Liver (tissue), 8 donors: ENCODE measurements at regions not wholly inside any gene's neighbourhood (a gene's known extent, or its start where the extent isn't known, plus 50 kb on each side); places are given as distances from the start of the nearest gene placed in this dataset.
"Not testable (repeated sequence)": the region's sequence is repeated elsewhere in the genome, so short reads cannot be mapped to it uniquely, and the experiment has no call there.

Experiments
- DNase-seq: peaks from one replicate; pipeline ENCODE4 v3.0.0-alpha.2; 2017; ENCODE audit warnings: low spot score
- H3K27ac ChIP-seq, 2 donors: one replicate each; pipeline ENCODE4 v1.7.0; 2013; ENCODE audit warnings: inconsistent platforms in 2 of 2, low read length in 2 of 2, control low read depth in 1 of 2, low read depth in 1 of 2, mild to moderate bottlenecking in 1 of 2
- H3K27me3 ChIP-seq, 4 donors: one replicate each; pipeline versions ENCODE4 v1.6.1 to v1.7.0; 2013; ENCODE audit warnings: low read length in 3 of 4, inconsistent platforms in 1 of 4, mild to moderate bottlenecking in 1 of 4, moderate library complexity in 1 of 4; ENCODE audit not compliant: control insufficient read depth in 4 of 4, insufficient read depth in 4 of 4
- H3K36me3 ChIP-seq, 4 donors: one replicate each; pipeline versions ENCODE4 v1.6.1 to v1.7.0; 2013; ENCODE audit warnings: low read length in 3 of 4, mild to moderate bottlenecking in 3 of 4, low read depth in 1 of 4, moderate library complexity in 1 of 4; ENCODE audit not compliant: control insufficient read depth in 4 of 4, insufficient read depth in 3 of 4
- H3K4me1 ChIP-seq, 4 donors: one replicate each; pipeline versions ENCODE4 v1.6.1 to v1.7.0; 2013; ENCODE audit warnings: low read length in 3 of 4, mild to moderate bottlenecking in 3 of 4, moderate library complexity in 1 of 4; ENCODE audit not compliant: control insufficient read depth in 4 of 4, insufficient read depth in 4 of 4
- H3K4me3 ChIP-seq, 3 donors: one replicate each; pipeline versions ENCODE4 v1.6.1 to v1.7.0; 2013; ENCODE audit warnings: low read length in 3 of 3, control low read depth in 1 of 3, low read depth in 1 of 3, mild to moderate bottlenecking in 1 of 3
- H3K9ac ChIP-seq, 2 donors: one replicate each; pipeline ENCODE4 v1.7.0; 2013; ENCODE audit warnings: low read length in 2 of 2, mild to moderate bottlenecking in 2 of 2, moderate library complexity in 2 of 2, control low read depth in 1 of 2, low read depth in 1 of 2
- H3K9me3 ChIP-seq, 4 donors: one replicate each; pipeline versions ENCODE4 v1.6.1 to v1.7.0; 2013; ENCODE audit warnings: low read length in 3 of 4; ENCODE audit not compliant: control insufficient read depth in 4 of 4
- EGR1 ChIP-seq, 2 donors: IDR thresholded peaks; 2 replicates each; pipeline ENCODE4 v1.6.1; 2016 to 2018; ENCODE audit warnings: antibody characterized with exemption in 2 of 2, low read depth in 2 of 2
- FOXA1 ChIP-seq: IDR thresholded peaks from 2 replicates; pipeline ENCODE4 v1.6.1; 2016; ENCODE audit warnings: antibody characterized with exemption
- HNF4A ChIP-seq, 2 donors: conservative IDR thresholded peaks; 2 replicates each; pipeline ENCODE4 v1.6.1; 2016; ENCODE audit warnings: antibody characterized with exemption in 2 of 2, mild to moderate bottlenecking in 2 of 2
- HNF4G ChIP-seq: IDR thresholded peaks from 2 replicates; pipeline ENCODE4 v1.6.1; 2016; ENCODE audit warnings: antibody characterized with exemption
- RXRA ChIP-seq, 2 donors: IDR thresholded peaks; 2 replicates each; pipeline ENCODE4 v1.6.1; 2017 to 2018; ENCODE audit warnings: antibody characterized with exemption in 2 of 2, mild to moderate bottlenecking in 1 of 2
- SP1 ChIP-seq: IDR thresholded peaks from 2 replicates; pipeline ENCODE4 v1.6.1; 2018; ENCODE audit warnings: antibody characterized with exemption, mild to moderate bottlenecking
- TAF1 ChIP-seq: conservative IDR thresholded peaks from 2 replicates; pipeline ENCODE4 v1.6.1; 2016; ENCODE audit warnings: antibody characterized with exemption, mild to moderate bottlenecking
- YY1 ChIP-seq: IDR thresholded peaks from 2 replicates; pipeline ENCODE4 v1.6.1; 2016; ENCODE audit warnings: antibody characterized with exemption, mild to moderate bottlenecking
- WGBS: extraction: QIAGEN DNeasy Blood & Tissue Kit; methylation state at CpG from one replicate; pipeline ENCODE4 v1.1.7; 2013; 5-methylcytosine and 5-hydroxymethylcytosine counted together
- TF ChIP-seq, protein P1 (sequence below): IDR thresholded peaks from 2 replicates; pipeline ENCODE4 v1.6.1; 2016; ENCODE audit warnings: antibody characterized with exemption
- TF ChIP-seq, protein P2 (sequence below): fragments of 150-350 bp; IDR thresholded peaks from 2 replicates; pipeline ENCODE4 v1.5.1; 2017; ENCODE audit warnings: improper control_type of control experiment, low read depth, low read length; ENCODE audit not compliant: missing input control
- TF ChIP-seq, protein P3 (sequence below): IDR thresholded peaks from 2 replicates; pipeline ENCODE4 v1.6.1; 2016; ENCODE audit warnings: antibody characterized with exemption
- TF ChIP-seq, protein P4 (sequence below): IDR thresholded peaks from 2 replicates; pipeline ENCODE4 v1.6.1; 2016; ENCODE audit warnings: antibody characterized with exemption
- TF ChIP-seq, protein P5 (sequence below): IDR thresholded peaks from 2 replicates; pipeline ENCODE4 v1.6.1; 2016; ENCODE audit warnings: antibody characterized with exemption, mild to moderate bottlenecking
- donor health status: healthy.
- donor health status: healthy.
- donor health status: healthy.
- donor health status: healthy.
- donor health status: healthy.

DNA sequence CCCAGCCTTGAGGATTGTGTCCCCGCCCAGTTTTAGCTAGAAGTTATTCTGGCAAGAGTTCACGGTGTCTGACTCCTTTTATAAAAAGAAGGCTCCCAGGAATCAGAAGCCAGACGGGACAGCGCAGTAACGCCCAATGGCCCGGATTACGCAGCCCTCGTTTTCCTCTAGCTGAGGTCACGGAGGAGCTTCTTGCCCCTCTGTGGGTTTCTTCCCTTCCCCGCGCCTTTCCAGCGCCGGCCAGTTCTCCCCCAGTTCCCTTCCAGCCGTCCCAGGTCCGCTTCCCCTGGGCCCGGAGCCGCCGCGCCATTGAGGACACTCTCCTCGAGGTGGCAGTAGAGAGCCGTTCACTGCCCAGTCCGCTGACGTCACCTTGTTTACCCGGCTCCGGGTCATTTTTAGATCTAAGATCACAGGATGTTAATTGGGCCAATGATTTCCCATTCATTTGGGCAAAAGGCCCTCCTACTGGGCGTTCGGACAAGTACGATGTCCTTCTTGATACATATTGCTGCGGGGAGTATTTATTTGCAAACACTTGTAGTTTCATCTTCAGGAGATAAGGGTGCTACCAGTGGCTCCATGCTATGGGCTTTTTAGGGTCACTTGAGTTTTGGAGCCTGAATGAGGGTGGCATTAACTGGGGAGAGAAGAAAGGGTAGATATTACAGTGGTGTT is 81.5 kb upstream of the PPM1B start (continued):
- TF ChIP-seq, protein P1, sequence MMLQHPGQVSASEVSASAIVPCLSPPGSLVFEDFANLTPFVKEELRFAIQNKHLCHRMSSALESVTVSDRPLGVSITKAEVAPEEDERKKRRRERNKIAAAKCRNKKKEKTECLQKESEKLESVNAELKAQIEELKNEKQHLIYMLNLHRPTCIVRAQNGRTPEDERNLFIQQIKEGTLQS = peak; percentile 85
- TF ChIP-seq RXRA (IDR thresholded peaks at IDR 0.05) (peak; percentile 69 to 79), HNF4A (conservative IDR thresholded peaks at IDR 0.05) (no peak), TAF1 (peak; percentile 44)
- TF ChIP-seq, protein P2, sequence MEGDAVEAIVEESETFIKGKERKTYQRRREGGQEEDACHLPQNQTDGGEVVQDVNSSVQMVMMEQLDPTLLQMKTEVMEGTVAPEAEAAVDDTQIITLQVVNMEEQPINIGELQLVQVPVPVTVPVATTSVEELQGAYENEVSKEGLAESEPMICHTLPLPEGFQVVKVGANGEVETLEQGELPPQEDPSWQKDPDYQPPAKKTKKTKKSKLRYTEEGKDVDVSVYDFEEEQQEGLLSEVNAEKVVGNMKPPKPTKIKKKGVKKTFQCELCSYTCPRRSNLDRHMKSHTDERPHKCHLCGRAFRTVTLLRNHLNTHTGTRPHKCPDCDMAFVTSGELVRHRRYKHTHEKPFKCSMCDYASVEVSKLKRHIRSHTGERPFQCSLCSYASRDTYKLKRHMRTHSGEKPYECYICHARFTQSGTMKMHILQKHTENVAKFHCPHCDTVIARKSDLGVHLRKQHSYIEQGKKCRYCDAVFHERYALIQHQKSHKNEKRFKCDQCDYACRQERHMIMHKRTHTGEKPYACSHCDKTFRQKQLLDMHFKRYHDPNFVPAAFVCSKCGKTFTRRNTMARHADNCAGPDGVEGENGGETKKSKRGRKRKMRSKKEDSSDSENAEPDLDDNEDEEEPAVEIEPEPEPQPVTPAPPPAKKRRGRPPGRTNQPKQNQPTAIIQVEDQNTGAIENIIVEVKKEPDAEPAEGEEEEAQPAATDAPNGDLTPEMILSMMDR = peak; percentile 93
- TF ChIP-seq, protein P3, sequence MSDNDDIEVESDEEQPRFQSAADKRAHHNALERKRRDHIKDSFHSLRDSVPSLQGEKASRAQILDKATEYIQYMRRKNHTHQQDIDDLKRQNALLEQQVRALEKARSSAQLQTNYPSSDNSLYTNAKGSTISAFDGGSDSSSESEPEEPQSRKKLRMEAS = peak; percentile 39

DNA sequence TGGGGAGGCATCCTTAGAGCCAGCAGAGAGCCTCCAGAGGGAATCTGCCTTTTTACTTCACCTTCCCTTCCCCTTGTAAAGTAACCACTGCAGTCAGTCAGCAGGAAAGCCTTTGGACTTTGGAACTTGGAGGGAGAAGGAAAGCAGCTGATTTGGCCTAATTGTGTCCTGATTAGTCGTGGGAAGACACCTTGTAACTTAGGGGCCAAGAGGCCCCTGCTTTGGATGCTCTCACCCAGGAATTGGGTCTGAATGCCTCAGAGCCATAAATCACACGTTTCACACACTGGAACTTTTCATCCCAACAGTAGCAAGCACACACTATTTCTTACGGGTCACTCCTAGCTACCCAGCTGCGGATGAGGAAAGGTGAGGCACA is 81.0 kb upstream of the PPM1B start:
- Histone ChIP-seq H3K9ac (peak overlapping the region in 1 of 2 donors; percentile 64), H3K27me3 (no peaks in the 10 kb centered on the region), H3K4me3 (peak overlapping the region in 2 of 3 donors; percentile 14 to 26), H3K4me1 (peaks cover 7 to 21% (median 8%) of the 10 kb centered on the region in 4 donors), H3K27ac (peak overlapping the region; percentile 74 to 80), H3K36me3 (no peaks in the 10 kb centered on the region), H3K9me3 (no peaks in the 10 kb centered on the region)
- DNase-seq = no peak
- WGBS = 60% methylated on average over 4 of the region's 4 CpGs
- TF ChIP-seq EGR1 (IDR thresholded peaks at IDR 0.05; ENCODE audit: low read depth in 2 of 2) (no peak), HNF4A (conservative IDR thresholded peaks at IDR 0.05) (peak; percentile 65 to 77), YY1 (no peak), HNF4G (no peak), SP1 (peak; percentile 61), FOXA1 (no peak)
- TF ChIP-seq, protein P4, sequence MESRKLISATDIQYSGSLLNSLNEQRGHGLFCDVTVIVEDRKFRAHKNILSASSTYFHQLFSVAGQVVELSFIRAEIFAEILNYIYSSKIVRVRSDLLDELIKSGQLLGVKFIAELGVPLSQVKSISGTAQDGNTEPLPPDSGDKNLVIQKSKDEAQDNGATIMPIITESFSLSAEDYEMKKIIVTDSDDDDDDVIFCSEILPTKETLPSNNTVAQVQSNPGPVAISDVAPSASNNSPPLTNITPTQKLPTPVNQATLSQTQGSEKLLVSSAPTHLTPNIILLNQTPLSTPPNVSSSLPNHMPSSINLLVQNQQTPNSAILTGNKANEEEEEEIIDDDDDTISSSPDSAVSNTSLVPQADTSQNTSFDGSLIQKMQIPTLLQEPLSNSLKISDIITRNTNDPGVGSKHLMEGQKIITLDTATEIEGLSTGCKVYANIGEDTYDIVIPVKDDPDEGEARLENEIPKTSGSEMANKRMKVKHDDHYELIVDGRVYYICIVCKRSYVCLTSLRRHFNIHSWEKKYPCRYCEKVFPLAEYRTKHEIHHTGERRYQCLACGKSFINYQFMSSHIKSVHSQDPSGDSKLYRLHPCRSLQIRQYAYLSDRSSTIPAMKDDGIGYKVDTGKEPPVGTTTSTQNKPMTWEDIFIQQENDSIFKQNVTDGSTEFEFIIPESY = no peak
- TF ChIP-seq, protein P1 = no peak
- TF ChIP-seq, protein P3 = no peak
- TF ChIP-seq, protein P5, sequence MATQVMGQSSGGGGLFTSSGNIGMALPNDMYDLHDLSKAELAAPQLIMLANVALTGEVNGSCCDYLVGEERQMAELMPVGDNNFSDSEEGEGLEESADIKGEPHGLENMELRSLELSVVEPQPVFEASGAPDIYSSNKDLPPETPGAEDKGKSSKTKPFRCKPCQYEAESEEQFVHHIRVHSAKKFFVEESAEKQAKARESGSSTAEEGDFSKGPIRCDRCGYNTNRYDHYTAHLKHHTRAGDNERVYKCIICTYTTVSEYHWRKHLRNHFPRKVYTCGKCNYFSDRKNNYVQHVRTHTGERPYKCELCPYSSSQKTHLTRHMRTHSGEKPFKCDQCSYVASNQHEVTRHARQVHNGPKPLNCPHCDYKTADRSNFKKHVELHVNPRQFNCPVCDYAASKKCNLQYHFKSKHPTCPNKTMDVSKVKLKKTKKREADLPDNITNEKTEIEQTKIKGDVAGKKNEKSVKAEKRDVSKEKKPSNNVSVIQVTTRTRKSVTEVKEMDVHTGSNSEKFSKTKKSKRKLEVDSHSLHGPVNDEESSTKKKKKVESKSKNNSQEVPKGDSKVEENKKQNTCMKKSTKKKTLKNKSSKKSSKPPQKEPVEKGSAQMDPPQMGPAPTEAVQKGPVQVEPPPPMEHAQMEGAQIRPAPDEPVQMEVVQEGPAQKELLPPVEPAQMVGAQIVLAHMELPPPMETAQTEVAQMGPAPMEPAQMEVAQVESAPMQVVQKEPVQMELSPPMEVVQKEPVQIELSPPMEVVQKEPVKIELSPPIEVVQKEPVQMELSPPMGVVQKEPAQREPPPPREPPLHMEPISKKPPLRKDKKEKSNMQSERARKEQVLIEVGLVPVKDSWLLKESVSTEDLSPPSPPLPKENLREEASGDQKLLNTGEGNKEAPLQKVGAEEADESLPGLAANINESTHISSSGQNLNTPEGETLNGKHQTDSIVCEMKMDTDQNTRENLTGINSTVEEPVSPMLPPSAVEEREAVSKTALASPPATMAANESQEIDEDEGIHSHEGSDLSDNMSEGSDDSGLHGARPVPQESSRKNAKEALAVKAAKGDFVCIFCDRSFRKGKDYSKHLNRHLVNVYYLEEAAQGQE = no peak
- TF ChIP-seq, protein P2 = no peak

DNA sequence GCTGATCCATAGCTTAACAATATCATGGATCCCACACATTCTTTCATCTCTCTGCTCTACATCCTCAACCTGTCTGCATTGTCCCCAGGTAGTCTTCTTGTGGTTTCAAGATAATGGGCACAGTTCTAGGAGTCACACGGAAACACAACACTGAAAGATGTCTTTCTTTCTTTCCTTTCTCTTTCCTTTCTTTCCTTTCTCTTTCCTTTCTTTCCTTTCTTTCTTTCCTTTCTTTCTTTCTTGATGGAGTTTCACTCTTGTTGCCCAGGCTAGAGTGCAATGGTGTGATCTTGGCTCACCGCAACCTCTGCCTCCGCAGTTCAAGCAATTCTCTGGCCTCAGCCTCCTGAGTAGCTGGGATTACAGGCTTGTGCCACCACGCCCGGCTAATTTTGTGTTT is 76.2 kb upstream of the PPM1B start:
- H3K9ac ChIP-seq, H3K9me3 ChIP-seq, H3K4me1 ChIP-seq, H3K36me3 ChIP-seq, H3K27ac ChIP-seq, DNase-seq, H3K27me3 ChIP-seq, H3K4me3 ChIP-seq: not testable (repeated sequence)
- 99% methylated on average over 5 of the region's 5 CpGs for WGBS
